ENCODE measurements at regions not wholly inside any gene's neighbourhood (a gene's known extent, or its start where the extent isn't known, plus 50 kb on each side); places are given as distances from the start of the nearest gene placed in this dataset.
"Not testable (repeated sequence)": the region's sequence is repeated elsewhere in the genome, so short reads cannot be mapped to it uniquely, and the experiment has no call there.

DNA sequence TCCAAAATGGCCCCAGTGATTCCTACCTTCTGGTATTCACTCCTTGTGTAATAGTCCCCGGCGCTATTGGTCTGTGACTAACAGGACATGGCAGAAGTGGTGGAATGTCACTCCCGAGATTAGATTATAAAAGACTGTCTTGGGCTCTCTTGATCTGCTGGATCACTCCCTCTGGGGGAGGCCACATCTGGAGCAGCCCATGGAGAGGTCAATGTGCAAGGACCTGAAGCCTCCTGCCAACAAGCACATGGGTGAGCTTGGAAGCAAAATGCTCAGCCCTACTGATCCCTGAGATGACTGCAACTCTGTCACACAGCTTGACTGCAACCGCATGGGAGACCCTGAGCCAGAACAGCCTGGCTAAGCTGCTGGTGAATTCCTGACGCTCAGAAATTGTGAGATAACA, 94.3 kb upstream of the GLI2 start:
- no peak for TF ChIP-seq JUND (IDR thresholded peaks at IDR 0.05; ENCODE audit: low read depth)
- DNase-seq (ENCODE audit: low read depth in 1 of 2, low spot score in 1 of 2) = no peak
- in situ Hi-C loops (cut with HindIII; ENCODE audit: low pct_unique_long_range_greater_than_20kb, low sequenced_read_pairs) = no loop called here

DNA sequence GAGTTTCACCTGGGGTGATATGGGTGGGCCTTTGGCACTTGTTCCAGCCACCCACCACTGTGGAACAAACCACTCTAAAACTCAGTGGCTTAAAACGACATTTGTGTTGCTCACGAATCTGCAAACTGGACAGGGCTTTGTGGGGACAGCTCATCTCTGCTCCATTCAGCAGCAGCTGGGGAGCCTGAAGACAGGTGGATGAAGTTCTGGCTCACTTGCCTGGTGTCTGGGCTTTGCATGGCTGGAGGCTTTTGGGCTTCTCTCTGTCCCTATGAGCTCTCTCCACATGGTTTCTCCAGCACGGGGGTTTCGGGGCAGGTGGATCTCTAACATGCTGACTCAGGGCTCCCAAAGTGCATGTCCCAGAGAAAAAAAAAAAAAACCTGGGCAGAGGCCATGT, 93.0 kb upstream of the GLI2 start:
- no peak for TF ChIP-seq JUND (IDR thresholded peaks at IDR 0.05; ENCODE audit: low read depth)
- DNase-seq (ENCODE audit: low read depth in 1 of 2, low spot score in 1 of 2) = no peak
- in situ Hi-C loops (cut with HindIII; ENCODE audit: low pct_unique_long_range_greater_than_20kb, low sequenced_read_pairs) = no loop called here

DNA sequence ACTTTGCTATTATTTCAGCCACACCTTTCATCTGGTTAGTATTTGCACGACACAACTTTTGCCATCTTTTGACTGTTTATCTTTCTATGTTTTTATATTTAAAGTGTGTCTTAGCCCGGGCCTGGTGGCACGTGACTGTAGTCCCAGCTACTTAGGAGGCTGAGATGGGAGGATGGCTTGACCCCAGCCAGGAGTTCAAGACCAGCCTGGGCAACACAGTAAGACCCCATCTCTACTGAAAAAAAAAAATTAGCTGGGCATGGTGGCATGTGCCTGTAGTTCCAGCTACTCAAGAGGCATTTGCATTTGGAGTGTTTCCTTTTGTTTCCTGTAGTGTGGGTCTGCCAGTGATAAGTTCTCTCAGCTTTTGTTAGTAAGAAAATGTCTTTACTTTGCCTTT, 88.7 kb upstream of the GLI2 start:
- in situ Hi-C loops (cut with HindIII; ENCODE audit: low pct_unique_long_range_greater_than_20kb, low sequenced_read_pairs) = no loop called here
- no peak for TF ChIP-seq JUND (IDR thresholded peaks at IDR 0.05; ENCODE audit: low read depth)
- DNase-seq (ENCODE audit: low read depth in 1 of 2, low spot score in 1 of 2) = no peak

DNA sequence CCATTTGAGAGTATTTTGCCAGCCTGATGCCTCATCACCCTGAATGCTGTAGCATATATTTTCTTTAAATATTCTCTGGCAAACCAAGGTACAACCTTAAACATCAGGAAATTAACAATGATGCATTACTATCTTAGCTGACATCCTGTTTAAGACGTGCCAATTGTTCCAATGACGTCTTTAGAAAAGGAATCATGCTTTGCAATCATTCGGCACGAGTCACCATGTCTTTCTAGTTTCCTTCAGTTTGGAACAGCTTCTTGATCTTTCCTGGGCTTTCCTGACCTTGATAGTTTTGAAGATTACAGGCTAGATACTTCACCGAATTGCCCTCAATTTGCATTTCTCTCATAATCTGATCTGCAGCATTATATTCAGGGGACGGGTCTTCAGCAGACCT, 88.2 kb upstream of the GLI2 start:
- DNase-seq (ENCODE audit: low read depth in 1 of 2, low spot score in 1 of 2) = no peak
- TF ChIP-seq JUND (IDR thresholded peaks at IDR 0.05; ENCODE audit: low read depth) = no peak
- in situ Hi-C loops (cut with HindIII; ENCODE audit: low pct_unique_long_range_greater_than_20kb, low sequenced_read_pairs) = no loop called here

DNA sequence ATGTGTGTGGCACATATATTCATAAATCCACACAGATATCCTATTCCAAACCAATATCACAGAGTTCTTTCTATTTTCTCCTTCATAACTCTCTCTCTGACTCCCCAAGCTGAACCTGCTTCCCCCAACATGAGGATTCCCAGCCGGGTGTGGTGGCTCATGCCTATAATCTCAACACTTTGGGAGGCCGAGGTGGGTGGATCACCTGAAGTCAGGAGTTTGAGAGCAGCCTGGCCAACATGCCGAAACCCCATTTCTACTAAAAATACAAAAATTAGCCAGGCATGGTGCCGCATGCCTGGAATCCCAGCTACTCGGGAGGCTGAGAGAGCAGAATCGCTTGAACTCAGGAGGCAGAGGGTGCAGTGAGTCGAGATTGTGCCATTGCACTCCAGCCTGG, 86.3 kb upstream of the GLI2 start:
- DNase-seq (ENCODE audit: low read depth in 1 of 2, low spot score in 1 of 2); in situ Hi-C loops (cut with HindIII; ENCODE audit: low pct_unique_long_range_greater_than_20kb, low sequenced_read_pairs): not testable (repeated sequence)

DNA sequence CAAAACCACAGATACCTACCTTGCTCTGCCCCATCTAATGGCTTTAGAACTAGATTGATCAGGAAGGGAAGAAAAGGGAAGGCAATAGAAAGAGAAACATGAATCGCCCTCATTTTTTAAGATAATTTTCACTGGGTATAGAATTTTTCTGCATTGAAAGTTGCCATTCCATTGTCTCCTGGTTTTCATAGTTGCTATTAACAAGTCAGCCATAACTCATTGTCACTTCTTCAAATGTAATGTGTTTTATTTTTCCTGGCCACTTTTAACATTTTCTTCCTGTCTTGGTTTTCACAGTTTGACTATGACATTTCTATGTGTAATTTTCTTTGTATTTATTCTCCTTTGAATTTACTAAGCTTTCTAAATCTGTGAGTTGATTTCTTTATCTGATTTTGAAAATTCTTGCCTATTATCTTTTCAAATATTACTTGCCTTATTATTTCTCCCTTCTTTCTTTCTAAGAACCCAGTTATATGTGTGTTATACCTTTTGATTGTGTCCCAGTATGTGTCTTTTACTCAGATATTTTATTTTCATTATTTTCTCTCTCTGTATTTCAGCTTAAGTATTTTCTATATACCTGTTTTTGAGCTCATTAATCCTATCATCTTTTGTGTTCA, 85.5 kb upstream of the GLI2 start:
- in situ Hi-C loops (cut with HindIII; ENCODE audit: low pct_unique_long_range_greater_than_20kb, low sequenced_read_pairs) = no loop called here
- no peak for DNase-seq (ENCODE audit: low read depth in 1 of 2, low spot score in 1 of 2)
- TF ChIP-seq JUND (IDR thresholded peaks at IDR 0.05; ENCODE audit: low read depth) = no peak

DNA sequence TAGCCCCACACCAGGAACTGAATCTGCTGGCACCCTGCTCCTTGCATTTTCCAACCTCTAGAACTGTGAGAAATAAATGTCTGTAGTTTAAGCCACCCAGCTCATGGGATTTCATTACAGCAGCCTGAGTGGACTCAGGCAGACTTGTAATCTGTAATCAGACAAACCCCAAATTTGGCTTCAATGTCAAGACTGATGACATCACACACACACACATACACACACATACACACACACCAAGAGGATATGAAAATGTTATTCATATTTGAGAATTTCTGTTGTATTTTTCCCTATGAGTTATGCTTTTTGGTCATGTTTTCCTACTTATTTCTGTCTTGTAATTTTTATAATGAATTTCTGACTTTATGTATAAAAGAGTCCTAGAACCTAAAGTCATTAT, 83.8 kb upstream of the GLI2 start:
- DNase-seq (ENCODE audit: low read depth in 1 of 2, low spot score in 1 of 2) = no peak
- no peak for TF ChIP-seq JUND (IDR thresholded peaks at IDR 0.05; ENCODE audit: low read depth)

DNA sequence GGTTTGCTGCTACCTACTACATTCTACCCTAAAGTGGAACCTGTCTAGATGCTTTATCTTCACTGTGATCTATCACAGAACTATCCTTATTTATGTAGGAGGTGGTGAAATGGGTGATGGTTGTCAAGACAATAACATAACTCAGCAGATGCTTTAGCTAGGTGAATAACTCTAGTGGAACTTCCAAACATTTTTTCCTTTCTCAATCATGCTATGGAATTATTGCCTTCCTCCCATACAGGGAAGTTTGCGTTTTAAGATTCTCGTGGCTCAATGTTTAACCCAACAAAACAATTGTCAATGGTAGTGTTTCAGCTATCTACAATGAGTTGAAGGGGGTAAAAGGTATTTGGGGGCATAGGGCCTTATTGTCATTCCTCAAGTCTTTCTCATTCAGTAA, 82.6 kb upstream of the GLI2 start:
- in situ Hi-C loops (cut with HindIII; ENCODE audit: low pct_unique_long_range_greater_than_20kb, low sequenced_read_pairs) = no loop called here
- DNase-seq (ENCODE audit: low read depth in 1 of 2, low spot score in 1 of 2) = no peak
- TF ChIP-seq JUND (IDR thresholded peaks at IDR 0.05; ENCODE audit: low read depth) = no peak

More for the DNA sequence above, 83.8 kb upstream of the GLI2 start:
- in situ Hi-C loops (cut with HindIII; ENCODE audit: low pct_unique_long_range_greater_than_20kb, low sequenced_read_pairs) = no loop called here

DNA sequence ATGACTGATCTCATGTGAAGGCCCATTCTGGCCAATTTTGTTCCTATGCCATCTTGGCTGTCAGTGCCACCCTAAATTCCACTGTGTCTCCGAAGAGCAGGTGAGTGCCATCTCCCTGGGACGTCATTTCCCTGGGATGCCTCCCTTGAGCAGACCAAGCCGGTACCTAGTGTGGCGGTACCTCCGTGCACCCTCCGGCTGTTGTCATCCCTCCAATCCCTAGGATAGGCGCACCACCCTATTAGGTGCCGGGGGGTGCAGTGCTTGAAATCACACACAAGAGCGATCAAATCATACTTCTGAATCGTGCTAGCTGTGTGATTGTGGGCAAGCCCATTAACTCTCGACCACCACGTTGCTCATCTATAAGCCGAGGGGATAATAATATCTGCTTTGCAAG, 81.8 kb upstream of the GLI2 start:
- DNase-seq (ENCODE audit: low read depth in 1 of 2, low spot score in 1 of 2) = no peak
- in situ Hi-C loops (cut with HindIII; ENCODE audit: low pct_unique_long_range_greater_than_20kb, low sequenced_read_pairs) = no loop called here
- TF ChIP-seq JUND (IDR thresholded peaks at IDR 0.05; ENCODE audit: low read depth) = no peak

DNA sequence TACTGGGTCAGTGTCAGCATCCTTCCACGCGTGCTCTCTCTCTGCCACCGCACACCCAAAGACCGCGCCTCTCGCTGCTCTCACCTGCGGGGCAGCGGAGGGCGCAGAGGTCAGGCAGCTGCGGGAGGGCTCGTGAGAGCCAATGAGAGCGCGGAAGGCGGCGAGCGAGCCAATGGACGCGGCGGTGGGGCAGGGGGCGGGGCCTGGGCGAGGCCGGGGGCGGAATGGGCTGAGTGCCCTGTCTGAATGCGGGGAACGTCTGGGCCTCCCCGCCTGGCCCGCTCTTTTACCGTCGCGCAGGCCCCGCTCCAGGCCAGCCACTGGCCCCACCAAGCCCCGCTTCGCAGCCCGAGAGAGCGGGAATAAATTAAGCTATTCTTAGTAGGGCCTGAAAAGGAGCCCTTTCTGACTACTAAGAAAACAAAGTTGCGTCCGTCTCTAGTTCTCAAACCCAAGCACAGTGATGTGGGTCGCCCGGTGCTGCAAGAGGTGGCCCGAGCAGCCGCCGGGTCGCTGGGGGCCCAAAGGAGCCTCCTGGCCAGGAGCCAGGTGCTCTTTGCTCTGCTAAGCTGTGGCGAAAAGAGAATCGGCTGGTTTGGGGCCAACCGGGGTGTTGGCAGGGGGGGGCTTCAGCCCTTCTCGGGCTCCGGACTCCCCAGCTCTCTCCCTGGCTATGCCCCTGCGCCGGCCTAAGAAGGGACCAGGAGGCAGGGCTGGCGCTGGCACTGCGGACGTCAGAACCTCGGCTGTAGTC, 81.1 kb upstream of the GLI2 start:
- no peak for DNase-seq (ENCODE audit: low read depth in 1 of 2, low spot score in 1 of 2)
- TF ChIP-seq JUND (IDR thresholded peaks at IDR 0.05; ENCODE audit: low read depth) = no peak
- in situ Hi-C loops (cut with HindIII; ENCODE audit: low pct_unique_long_range_greater_than_20kb, low sequenced_read_pairs) = no loop called here

DNA sequence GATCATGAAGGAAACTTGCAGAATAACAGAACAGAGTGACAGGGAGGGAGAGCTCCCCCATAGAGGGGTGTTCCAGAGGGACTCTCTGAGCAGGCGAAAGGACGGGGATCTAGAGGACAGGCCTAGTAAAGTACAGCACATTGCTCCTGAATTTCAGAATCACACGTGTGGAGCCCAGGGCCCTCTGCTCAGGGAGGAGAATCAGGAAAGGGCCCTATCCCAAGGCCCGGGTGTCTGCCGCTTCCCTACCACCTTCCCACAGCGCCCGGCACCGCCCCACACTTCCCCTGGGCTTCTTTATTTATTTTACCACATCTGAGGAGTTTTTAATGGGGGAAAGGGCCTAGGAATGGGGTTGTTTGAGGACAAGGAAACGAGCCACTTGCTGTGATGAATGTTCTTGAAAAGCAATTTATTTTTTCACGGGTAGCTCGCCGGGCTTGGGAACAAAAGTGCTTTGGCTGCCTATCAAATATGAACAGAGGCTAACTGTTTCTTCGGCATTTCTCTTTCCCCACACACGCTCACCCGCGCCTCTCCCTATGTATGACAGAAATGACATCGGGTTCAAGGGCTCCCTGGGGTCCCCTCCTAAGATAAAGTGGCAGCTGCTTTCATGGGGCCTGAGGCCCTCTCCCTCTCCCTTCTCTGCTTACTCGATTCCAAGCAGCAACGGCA, 79.3 kb upstream of the GLI2 start:
- in situ Hi-C loops (cut with HindIII; ENCODE audit: low pct_unique_long_range_greater_than_20kb, low sequenced_read_pairs) = no loop called here
- no peak for TF ChIP-seq JUND (IDR thresholded peaks at IDR 0.05; ENCODE audit: low read depth)
- no peak for DNase-seq (ENCODE audit: low read depth in 1 of 2, low spot score in 1 of 2)

DNA sequence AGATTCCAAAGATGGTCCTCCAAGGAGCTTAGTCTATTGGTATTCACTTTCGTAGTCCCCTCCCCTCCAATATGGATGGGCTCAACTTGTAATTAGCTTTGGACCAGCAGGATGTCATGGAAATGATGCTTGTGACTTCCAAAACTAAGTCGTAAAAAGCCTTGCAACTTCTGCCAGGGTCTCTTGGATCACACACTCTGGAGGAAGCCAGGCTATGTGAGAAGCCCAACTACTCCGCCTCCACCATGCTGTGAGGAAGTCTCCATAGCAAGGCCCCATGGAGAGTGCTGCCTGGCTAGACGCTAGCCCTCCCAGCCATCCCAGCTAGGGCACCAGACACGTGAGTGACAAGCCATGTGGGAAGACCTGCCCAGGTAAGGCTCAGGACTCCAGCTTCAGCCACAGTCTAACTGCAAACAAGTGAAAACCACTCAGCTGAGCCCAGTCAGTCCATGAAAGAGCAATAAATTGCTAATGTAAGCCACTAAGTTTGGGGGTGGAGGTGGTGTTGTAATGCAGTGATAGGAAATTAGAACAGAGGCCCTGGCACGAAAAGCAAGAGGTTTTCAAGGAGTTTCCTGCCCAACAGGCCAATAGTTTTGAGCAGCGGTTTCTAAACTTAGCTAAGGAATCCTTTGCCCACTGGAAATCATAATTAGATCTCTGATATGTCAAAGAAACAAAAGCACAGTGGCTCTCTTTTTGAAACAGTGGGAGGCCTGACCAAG, 77.5 kb upstream of the GLI2 start:
- DNase-seq (ENCODE audit: low read depth in 1 of 2, low spot score in 1 of 2) = no peak
- in situ Hi-C loops (cut with HindIII; ENCODE audit: low pct_unique_long_range_greater_than_20kb, low sequenced_read_pairs) = no loop called here
- no peak for TF ChIP-seq JUND (IDR thresholded peaks at IDR 0.05; ENCODE audit: low read depth)

DNA sequence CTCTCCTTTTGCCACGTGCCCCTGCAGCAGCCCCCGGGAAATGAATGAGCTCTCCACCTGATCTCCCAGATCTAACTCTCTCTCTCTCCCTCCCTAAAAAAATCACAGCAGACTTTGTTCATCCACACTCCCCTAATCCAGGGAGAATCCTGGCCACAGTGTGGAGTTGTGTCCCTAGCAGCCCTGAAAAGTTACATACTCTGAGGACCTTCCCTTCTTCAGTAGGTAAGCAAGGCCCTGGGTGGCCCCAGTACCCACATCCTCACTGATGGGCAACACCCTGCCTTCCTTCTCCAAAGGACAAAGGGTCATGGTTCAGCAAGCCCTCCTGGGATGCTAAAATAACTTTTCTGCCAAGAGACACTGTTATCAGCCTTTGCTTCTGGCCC, 76.9 kb upstream of the GLI2 start:
- no peak for DNase-seq (ENCODE audit: low read depth in 1 of 2, low spot score in 1 of 2)
- no peak for TF ChIP-seq JUND (IDR thresholded peaks at IDR 0.05; ENCODE audit: low read depth)
- in situ Hi-C loops (cut with HindIII; ENCODE audit: low pct_unique_long_range_greater_than_20kb, low sequenced_read_pairs) = no loop called here
